GM13977 (cell line): ENCODE measurements at regions not wholly inside any gene's neighbourhood (a gene's known extent, or its start where the extent isn't known, plus 50 kb on each side); places are given as distances from the start of the nearest gene placed in this dataset.

Experiments used
- DNase-seq: peaks from one replicate; pipeline ENCODE4 v3.0.0; 2012; ENCODE audit warnings: low spot score
- CTCF ChIP-seq: IDR thresholded peaks from 2 replicates; pipeline ENCODE4 v1.5.1; 2012; ENCODE audit warnings: mild to moderate bottlenecking, control low read depth; ENCODE audit not compliant: insufficient read depth; ENCODE audit errors: extremely low read depth, missing control alignments
- in situ Hi-C: fragments of 300-500 bp; cut with MboI; formaldehyde crosslinking; loops from one replicate; pipeline ENCODE4 v1.12.0; 2022; ENCODE audit warnings: low sequenced_read_pairs, low pct_unique_long_range_greater_than_20kb, mixed read lengths, inconsistent platforms; ENCODE audit not compliant: unreplicated experiment

- no peak for DNase-seq
- TF ChIP-seq CTCF = no peak
- in situ Hi-C loops = no loop called here
These were observed 126.9 kb downstream of the IPMK start for GRCh38 chr10:58140691-58141347.

GRCh38 chr10:58140054-58140453, 127.6 kb downstream of the IPMK start:
- in situ Hi-C loops = no loop called here
- no peak for TF ChIP-seq CTCF
- DNase-seq = no peak

- no peak for DNase-seq
- in situ Hi-C loops = no loop called here
- TF ChIP-seq CTCF = no peak
These were observed 129.9 kb downstream of the IPMK start for GRCh38 chr10:58137813-58138212.

- in situ Hi-C loops = no loop called here
- no peak for TF ChIP-seq CTCF
- no peak for DNase-seq
These were observed 152.3 kb downstream of the IPMK start for GRCh38 chr10:58115218-58116050.

- no peak for TF ChIP-seq CTCF
- no peak for DNase-seq
- in situ Hi-C loops = no loop called here
These were observed 158.0 kb downstream of the IPMK start for GRCh38 chr10:58109731-58110130.

- in situ Hi-C loops = no loop called here
- no peak for TF ChIP-seq CTCF
- no peak for DNase-seq
These were observed 160.2 kb downstream of the IPMK start for GRCh38 chr10:58107506-58107905.
